ENCODE measurements at regions not wholly inside any gene's neighbourhood (a gene's known extent, or its start where the extent isn't known, plus 50 kb on each side); places are given as distances from the start of the nearest gene placed in this dataset.

DNA sequence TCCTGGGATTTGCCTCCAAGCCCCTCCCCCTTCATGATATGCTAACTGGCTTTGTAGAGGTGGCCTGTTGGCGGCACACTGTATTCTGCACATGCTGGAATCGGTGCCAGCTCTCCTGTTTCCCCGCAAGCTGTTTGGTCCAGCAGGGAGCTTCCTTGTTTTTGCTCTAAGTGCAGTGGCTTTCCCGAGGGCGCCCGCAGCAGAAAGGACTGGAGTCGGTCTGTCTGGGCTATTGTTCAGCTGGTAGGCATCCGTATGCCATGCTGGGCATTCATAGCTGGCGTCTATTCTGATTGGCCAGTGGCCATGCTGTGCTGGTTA, 88.9 kb upstream of the MED13L start:
- ATAC-seq (ENCODE audit: insufficient read depth, low FRiP score) (peak; percentile 11), DNase-seq (peak in 2 of 3 donors; percentile 15 to 46)
- TF ChIP-seq, protein P1, sequence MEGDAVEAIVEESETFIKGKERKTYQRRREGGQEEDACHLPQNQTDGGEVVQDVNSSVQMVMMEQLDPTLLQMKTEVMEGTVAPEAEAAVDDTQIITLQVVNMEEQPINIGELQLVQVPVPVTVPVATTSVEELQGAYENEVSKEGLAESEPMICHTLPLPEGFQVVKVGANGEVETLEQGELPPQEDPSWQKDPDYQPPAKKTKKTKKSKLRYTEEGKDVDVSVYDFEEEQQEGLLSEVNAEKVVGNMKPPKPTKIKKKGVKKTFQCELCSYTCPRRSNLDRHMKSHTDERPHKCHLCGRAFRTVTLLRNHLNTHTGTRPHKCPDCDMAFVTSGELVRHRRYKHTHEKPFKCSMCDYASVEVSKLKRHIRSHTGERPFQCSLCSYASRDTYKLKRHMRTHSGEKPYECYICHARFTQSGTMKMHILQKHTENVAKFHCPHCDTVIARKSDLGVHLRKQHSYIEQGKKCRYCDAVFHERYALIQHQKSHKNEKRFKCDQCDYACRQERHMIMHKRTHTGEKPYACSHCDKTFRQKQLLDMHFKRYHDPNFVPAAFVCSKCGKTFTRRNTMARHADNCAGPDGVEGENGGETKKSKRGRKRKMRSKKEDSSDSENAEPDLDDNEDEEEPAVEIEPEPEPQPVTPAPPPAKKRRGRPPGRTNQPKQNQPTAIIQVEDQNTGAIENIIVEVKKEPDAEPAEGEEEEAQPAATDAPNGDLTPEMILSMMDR (IDR thresholded peaks at IDR 0.05; ENCODE audit: control extremely low read depth, extremely low read depth) = no peak
- H3K36me3 ChIP-seq (ENCODE audit: control insufficient read depth in 4 of 4, insufficient read depth in 4 of 4, low read length in 4 of 4) = no peaks in the 10 kb centered on the region
- 48 to 71% methylated on average over 9 of the region's 9 CpGs for WGBS, 2 donors
- no peaks in the 10 kb centered on the region for H3K27me3 ChIP-seq (ENCODE audit: control insufficient read depth in 3 of 3, insufficient read depth in 3 of 3, low read length in 2 of 3)
- H3K9ac ChIP-seq (ENCODE audit: insufficient read depth in 1 of 2, low read length in 2 of 2) = no peak overlapping the region
- no peak overlapping the region for H3K4me3 ChIP-seq
- H3K4me1 ChIP-seq (ENCODE audit: control insufficient read depth in 5 of 5, insufficient read depth in 5 of 5, low read length in 5 of 5) = peaks cover 0 to 5% (median 0%) of the 10 kb centered on the region in 5 donors
- no peaks in the 10 kb centered on the region for H3K9me3 ChIP-seq (ENCODE audit: control insufficient read depth in 4 of 4, insufficient read depth in 3 of 4, low read length in 3 of 4)
- H3K27ac ChIP-seq (ENCODE audit: low read depth in 1 of 2, low read length in 1 of 2) = peak overlapping the region in 1 of 2 donors; percentile 41

DNA sequence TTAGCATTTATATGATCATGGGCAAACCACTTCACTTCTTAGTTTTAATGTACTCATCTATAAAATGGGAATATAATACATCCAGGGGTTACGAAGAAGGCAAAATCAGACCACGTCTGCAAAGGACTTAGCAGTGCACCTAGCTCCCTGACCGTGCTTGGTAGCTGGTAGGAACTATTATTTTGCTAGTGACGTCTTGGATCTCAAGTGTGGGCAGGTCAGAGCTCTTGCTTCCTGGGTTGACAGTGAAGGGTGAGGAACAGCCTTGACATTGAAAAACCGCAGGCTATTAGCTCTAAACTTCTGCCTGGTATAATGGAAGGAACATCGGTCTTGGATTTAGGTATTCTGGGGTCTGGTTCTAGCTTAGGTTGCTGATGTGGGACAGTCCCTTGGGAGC, 89.3 kb upstream of the MED13L start:
- ATAC-seq (ENCODE audit: insufficient read depth, low FRiP score) (peak; percentile 10), DNase-seq (no peak)
- Histone ChIP-seq H3K9me3 (ENCODE audit: control insufficient read depth in 4 of 4, insufficient read depth in 3 of 4, low read length in 3 of 4) (no peaks in the 10 kb centered on the region), H3K9ac (ENCODE audit: insufficient read depth in 1 of 2, low read length in 2 of 2) (no peak overlapping the region), H3K27ac (ENCODE audit: low read depth in 1 of 2, low read length in 1 of 2) (peak overlapping the region in 1 of 2 donors; percentile 86), H3K36me3 (ENCODE audit: control insufficient read depth in 4 of 4, insufficient read depth in 4 of 4, low read length in 4 of 4) (no peaks in the 10 kb centered on the region), H3K27me3 (ENCODE audit: control insufficient read depth in 3 of 3, insufficient read depth in 3 of 3, low read length in 2 of 3) (no peaks in the 10 kb centered on the region), H3K4me1 (ENCODE audit: control insufficient read depth in 5 of 5, insufficient read depth in 5 of 5, low read length in 5 of 5) (peaks cover 0 to 5% (median 0%) of the 10 kb centered on the region in 5 donors), H3K4me3 (no peak overlapping the region)
- 71 to 87% methylated on average over 6 of the region's 6 CpGs for WGBS, 2 donors
- TF ChIP-seq, protein P1 (IDR thresholded peaks at IDR 0.05; ENCODE audit: control extremely low read depth, extremely low read depth) = no peak

DNA sequence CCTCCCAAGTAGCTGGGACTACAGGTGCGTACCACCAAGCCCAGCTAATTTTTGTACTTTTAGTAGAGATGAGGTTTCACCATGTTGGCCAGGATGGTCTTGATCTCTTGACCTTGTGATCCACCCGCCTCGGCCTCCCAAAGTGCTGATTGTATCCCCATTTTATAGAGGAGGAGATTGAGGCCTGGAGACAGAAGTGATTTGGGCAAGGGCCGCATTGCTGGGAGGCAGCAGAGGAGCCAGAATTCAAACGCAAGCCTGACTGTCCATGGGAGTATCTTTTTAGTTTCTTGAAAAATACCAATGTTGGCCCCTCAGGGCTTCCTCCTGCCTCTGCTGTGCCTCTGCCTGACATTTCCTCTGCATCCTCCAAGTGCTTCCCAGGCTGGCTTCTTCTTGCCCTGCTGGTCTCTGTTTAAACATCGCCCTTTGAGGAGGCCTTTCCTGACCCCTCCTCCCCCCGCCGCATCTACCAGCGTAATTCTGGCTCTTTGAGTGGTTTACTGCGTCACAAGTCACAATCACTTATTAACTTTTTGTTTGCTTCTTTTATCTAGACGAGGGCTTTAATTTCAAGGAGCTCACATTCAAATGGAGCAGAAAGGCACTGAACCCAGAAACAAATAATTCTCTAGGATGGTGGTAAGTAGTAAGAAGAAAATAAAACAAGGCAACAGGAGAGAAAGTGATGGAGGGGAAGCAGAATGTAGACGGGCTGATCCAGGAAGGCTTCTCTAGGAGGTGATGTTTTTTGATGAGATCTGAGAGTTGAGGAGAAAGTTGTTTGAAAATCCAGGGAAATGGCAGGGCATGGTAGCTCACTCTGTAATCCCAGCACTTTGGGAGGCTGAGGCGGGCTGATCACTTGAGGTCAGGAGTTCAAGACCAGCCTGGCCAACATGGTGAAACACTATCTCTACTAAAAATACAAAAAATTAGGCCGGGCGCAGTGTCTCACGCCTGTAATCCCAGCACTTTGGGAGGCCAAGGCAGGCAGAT, 91.0 kb upstream of the MED13L start:
- H3K9me3 ChIP-seq (ENCODE audit: control insufficient read depth in 4 of 4, insufficient read depth in 3 of 4, low read length in 3 of 4) = no peaks in the 10 kb centered on the region
- ATAC-seq (ENCODE audit: insufficient read depth, low FRiP score) (peak; percentile 78), DNase-seq (peak; percentile 75 to 84 (median 83))
- no peak overlapping the region for H3K4me3 ChIP-seq
- peak overlapping the region in 1 of 2 donors; percentile 5 for H3K27ac ChIP-seq (ENCODE audit: low read depth in 1 of 2, low read length in 1 of 2)
- peaks cover 0 to 7% (median under 1%) of the 10 kb centered on the region in 5 donors for H3K4me1 ChIP-seq (ENCODE audit: control insufficient read depth in 5 of 5, insufficient read depth in 5 of 5, low read length in 5 of 5)
- TF ChIP-seq, protein P1 (IDR thresholded peaks at IDR 0.05; ENCODE audit: control extremely low read depth, extremely low read depth) = no peak
- H3K9ac ChIP-seq (ENCODE audit: insufficient read depth in 1 of 2, low read length in 2 of 2) = no peak overlapping the region
- H3K27me3 ChIP-seq (ENCODE audit: control insufficient read depth in 3 of 3, insufficient read depth in 3 of 3, low read length in 2 of 3) = no peaks in the 10 kb centered on the region
- H3K36me3 ChIP-seq (ENCODE audit: control insufficient read depth in 4 of 4, insufficient read depth in 4 of 4, low read length in 4 of 4) = no peaks in the 10 kb centered on the region
- WGBS, 2 donors = 63 to 78% methylated on average over 16 of the region's 16 CpGs

Measured in lung (tissue), 11 donors.